CD4-positive, alpha-beta T cell treated with Interferon alpha-2 for 1 hour (primary cell): ENCODE measurements at regions not wholly inside any gene's neighbourhood (a gene's known extent, or its start where the extent isn't known, plus 50 kb on each side); places are given as distances from the start of the nearest gene placed in this dataset.

ENCODE experiments used
- DNase-seq, 2 donors: peaks; one replicate each; pipeline ENCODE4 v3.0.0-alpha.2; 2020 to 2022

DNA sequence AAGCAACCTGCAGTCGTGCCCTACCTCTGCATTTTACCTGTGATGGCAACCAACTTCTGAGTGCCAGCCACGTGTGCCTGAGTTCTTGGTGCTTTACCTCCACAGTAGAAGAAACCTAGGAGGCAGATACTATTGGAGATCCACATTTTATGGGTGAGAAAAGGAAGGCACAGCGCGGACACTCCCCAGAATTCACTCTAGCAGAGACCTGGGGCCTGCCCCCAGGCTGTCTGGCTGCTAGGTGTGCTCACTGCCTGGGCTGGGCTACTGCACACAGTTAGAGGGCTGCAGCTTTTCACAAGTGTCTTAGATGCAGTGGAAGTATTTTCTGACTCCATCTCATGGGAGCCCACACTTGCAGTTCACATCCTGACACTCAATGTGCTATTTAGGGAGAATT lies 598.8 kb upstream of the ADAMTS16 start:
- no peak for DNase-seq

DNA sequence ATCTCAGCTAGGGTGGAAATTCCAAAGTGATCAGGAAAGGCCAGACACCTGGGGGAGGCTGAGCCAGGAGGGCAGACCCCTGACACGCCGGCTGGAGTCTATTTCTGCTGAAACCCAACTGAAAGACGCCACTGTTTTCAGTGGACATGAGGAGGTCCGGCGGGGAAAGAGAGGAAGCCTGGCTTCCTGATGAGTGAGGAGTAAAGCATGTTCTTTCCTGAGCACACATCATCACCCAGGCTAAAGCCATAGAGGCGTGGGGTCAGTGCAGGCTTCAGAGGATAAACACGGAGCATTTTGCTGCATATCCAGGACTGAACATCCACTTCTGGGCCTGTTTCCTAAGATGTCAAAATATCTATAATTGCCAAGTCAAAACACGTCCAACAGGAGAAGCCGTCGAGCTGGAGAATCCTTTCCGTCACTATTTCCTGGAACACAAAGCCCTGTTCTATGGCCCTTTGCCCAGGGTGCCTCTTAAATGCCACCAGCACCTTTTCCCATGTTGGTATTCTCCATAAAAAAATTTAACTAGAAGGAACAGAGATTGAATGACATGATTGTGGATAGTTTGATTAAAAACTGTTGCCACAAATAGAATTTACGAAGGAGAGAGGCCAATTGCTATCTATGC lies 597.9 kb upstream of the ADAMTS16 start:
- DNase-seq: no peak

DNA sequence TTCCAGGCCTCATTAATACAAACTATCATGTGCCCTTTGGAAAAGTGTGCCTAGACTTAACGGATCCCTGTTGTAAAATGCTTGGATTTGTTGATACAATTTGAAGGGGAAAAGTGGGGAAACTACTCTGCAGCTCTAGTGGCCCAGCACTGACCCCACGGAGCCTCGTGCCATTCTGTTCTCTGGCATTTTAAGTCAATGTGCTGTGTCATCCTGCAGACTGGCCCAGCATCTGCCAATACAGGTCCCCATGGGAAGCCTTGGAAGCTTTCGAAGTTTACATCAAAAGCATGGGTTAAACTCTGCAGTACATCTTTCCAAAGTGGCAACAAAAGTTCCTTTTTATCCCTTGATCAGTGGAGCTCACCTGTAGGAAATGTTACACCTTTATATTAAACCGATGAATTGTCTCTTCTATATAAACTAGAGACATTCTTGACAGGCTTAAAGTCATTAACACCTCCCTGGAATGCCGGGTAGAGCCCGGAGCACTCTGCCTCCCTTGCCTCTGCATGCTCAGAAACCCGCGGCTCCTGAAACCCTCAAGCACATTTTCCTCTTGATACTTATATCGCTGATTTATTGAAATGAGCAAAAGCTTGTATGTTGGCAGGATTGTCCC lies 596.0 kb upstream of the ADAMTS16 start:
- DNase-seq: no peak

DNA sequence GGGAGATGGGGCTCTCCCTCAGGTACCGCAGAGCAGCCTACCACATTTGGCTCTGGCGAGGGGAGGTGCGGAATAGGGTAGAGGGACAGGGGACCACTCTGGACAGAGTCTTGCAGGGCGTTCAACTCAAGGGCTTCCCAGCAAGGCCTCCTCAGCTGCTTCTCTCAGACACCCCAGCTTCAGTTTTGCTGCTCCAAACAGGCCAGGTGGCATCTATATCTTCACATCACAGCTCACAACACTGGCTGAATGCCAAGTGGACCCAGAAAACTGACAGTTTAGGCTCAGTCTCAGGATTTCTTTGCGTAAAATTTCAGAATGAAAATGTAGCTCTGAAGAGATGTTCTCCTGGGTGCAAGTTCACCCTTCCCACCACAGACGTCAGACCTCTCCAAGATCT lies 592.6 kb upstream of the ADAMTS16 start:
- DNase-seq: no peak

DNA sequence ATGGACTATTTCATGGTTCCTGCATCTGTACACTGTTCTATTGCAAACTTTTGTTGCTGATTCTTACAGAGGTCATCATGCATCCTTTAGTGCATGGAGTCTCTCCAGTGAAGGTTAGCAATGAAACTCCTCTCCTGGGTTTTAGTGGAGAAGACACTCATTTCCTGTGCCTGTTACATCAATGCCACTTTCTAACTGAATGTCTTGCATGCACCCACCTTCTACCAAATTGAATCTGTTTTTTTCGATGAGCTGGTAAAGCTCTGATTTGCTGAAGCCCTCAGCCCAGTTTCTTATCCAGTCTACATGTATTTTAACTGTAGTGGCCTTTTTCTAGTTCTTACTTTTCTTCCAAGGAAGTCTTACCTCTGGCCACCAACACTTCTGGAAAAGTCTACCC lies 591.8 kb upstream of the ADAMTS16 start:
- no peak for DNase-seq

DNA sequence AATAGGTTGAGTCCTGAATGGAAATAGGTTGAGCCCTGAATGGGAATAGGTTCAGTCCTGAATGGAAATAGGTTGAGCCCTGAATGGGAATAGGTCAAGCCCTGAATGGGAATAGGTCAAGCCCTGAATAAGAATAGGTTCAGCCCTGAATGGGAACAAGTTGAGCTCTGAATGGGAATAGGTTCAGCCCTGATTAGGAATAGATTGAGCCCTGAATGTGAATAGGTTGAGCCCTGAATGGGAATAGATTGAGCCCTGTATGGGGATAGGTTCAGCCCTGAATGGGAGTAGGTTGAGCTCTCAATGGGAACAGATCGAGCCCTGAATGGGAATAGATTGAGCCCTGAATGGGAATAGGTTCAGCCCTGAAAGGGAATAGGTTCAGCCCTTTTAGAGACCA lies 590.8 kb upstream of the ADAMTS16 start:
- no peak for DNase-seq

DNA sequence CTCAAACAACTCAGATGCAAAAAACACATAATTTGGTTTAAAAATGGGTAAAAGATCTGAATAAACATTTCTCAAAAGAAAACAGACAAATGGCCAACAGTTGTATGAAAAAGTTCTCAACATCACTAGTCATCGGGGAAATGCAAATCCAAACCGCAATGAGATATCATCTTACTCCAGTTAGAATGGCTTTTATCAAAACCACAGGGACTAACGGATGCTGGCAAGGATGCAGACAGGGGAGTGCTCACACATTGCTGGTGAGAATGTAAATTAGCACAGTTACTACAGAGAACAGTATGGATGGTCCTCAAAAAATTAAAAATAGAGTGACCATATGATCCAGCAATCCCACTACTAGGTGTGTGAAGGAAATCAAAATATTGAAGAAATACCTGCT lies 589.1 kb upstream of the ADAMTS16 start:
- no peak for DNase-seq

DNA sequence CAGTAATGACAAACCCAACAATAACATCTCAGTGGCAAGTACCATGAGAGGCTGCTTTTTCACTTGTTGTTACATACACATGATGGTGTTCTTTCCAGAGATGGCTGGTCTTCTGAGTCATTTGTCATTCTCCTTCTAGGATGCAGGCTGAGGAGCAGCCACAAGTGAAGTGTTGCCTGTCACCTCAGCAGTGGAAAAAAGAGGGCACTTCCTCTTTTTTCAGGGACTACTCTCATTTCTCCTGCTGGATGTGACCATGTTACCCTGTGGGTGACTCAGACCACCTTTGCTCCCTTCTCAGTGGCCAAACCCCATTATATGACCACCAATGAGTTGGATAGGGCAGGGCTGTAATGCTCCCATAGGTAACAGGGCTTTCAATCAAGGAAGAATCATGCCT lies 587.0 kb upstream of the ADAMTS16 start:
- DNase-seq: no peak

DNA sequence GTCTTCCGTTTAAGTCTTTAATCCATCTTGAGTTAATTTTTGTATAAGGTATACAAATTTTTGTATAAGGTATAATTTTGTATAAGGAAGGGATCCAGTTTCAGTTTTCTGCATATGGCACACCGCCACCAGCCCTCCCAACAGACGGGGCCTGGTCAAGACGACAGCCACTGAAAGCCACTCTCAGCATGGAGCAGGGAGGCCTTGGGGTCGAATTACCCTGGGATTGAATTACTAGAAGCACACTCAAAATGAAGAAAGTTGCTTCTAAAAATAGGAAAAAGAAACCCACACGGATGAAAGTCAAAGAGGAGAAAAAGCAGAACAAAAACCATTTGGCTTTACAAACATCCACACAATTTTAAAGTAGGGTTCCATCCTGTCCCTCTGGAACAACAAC lies 586.2 kb upstream of the ADAMTS16 start:
- DNase-seq: no peak

DNA sequence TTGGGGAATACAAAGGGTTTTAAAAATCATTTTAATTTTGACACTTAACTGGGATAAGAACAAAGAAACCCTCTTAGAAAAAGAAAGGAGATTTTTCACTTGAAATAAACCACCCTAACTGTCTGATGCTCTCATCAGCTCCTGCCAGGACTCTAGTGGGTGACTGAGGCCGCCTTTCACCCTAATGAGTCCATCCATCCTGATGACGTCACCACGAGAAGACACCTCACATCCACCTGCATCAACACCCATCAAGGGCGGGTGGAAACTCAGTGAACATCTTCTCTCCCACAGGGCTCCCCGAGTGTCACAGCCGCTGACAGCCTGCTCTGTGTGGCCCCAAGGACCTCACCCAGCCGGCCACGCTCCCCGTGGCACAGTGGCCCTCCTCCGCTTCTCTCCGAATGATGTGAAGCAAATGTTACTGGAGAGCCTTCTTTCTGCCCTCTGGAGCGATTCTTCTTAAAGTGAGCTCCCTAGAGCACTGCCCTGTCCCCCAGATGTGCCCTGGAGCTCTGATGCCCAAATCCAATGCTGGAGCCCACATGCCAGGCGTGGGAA lies 584.3 kb upstream of the ADAMTS16 start:
- no peak for DNase-seq

DNA sequence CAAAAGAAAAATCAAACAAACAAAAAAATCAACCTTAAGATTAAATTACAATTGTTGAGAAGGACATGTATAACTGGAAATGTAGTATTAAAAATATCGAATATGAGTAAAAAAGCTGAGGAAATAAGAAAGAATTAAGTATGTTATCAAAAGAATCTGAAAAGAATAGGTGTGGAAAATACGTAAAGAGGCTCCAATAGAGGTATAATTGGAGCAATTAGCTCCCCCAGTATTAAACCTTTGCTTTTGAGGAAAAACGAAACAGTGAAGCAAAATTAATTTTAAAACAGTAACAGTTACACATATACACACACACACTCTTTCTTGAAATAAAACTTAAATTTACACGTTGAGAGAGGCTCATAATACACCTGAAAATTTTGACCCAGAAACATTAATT lies 578.7 kb upstream of the ADAMTS16 start:
- DNase-seq: no peak

DNA sequence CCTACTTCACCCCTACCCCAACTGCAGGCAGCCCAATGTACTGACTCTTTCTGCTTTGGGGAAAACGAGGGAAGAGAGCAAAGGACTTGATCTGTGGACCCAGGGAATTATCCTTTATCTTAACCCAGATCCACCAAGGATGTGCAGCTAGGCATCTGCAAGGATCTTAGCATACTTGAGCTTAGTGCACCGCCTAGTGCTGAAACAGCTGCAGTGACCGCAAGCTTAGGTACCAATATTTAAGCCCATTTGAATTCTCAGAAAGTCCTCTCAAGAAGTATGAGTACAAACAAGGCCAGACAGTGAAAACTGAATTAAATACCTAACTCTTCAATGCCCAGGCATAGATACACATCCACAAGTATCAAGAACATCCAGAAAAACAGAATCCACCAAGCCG lies 576.7 kb upstream of the ADAMTS16 start:
- no peak for DNase-seq

DNA sequence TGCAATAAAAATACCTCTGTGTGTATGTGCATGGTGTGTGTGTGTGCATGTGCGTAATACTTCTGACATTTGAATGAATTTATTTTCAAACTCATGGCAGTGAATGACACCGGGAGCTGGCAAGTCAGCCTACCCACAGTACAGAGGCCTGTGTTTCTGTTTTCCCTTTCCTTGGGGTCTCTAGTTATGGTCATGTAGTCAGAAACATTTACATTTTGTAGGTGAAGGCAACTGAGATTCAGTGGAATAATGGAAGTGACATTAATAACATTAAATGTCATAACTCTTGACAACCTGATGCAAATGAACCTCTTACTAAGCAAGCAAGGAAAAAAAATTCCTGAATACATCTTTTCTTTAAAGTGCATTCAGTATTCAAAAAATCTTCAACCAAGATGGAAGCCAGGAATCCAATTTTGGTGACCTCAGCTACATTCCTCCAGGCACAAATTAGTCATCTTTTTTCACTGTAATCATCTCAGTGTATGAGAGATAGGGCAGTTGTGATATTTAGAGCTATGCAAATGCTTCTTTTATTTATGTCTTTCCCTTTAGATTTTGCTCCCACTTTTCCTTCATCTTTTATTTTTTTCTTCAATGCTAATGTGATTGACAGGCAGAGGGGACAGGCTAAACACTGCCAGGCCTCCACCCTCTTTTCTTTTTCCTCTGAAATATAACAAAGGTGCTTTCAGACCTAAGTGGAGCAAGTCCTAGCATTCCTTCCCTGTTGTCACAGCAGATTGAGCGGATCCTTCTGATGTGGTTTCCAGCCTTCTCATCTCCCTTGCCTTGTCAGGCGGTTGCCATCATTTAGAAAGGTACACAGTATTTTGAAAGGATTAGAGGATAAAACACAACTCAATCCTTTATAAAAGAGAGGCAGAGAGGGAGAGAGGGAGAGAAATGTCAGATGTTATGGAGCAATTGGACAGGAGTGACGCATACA lies 569.8 kb upstream of the ADAMTS16 start:
- no peak for DNase-seq

DNA sequence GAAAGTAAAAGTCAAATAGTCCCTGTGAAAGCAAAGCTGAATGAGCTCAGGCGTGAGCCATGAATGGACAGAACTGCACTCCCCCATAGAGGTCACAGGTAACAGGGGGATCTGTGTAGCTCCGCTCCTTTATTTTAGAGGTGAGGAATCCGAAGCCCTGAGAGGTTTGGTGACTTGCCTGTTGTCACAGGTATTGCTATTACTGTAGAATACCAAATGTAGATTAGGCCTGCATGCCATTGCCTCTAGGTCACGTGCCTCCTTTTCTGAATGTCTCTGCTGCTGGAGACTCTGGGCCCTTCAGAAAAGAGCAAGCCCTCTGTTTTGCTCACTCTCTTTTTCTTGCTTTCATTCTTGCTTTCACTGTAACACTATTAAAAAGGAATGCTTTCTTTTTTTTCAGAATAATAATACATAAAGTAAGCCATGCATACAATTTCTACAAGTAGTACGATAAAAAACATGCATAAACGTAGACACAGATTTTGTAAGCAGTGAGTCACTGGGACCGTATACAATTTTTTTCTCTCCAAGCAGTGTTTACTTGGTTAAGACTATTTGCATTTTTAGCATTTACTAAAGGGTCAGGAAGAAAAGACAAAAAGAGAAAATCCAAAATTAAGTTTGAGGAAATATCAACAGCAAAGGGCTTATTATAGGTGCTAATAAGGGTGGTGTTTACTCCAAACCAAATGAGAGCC lies 568.7 kb upstream of the ADAMTS16 start:
- DNase-seq: no peak

DNA sequence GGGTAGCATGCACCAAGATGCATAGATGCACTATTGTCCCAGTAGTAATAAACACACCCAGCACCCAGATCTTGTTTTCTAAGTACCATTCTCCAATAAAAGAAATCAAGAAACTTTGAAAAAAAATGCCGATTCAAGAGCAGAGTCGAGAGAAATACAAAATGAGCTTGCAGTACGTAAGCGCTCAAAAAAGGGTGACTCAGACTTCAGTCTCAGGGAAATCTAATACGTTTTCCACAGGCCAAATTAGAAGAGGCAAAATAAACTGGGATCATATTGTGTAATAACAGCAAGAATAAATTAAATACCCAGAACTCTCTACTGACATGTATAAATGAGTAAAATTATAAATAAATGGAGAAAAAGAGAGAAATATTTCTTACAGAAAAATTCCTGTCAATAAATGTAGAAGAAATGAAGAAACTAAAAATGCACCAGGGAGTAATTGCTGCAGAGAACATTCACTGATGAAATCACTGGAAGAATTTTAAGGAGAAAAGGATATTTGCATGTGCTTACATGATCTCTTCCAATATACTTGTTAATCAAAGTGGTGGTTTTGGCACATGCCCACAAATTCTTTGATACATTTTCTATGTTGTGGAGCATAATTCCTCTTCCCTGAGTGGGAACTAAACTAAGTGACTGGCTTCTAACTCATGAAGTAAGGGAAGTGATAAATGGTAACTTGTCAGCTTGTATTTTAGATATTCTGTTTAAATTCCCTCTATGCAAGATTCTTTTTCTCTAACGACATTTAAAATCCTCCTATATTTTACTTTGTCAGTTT lies 567.6 kb upstream of the ADAMTS16 start:
- no peak for DNase-seq

DNA sequence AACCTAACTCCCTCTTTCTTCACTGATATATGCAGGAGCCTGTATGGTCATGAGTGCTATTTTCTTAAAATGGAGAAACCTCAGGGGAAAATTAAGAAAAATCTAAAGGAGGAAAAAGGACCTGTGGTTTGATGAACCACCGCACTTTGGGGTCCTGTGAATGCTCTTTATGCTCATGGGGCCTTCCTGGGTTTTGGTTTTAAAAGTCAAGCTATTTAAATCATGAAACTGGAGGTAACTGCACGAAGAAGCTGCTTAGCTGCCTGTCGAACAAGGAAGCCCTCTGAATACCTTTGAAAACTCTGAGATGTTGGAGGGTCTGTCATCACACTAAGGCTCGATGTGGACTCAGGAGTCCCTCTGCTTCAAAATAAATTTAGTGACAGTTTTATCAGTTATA lies 564.5 kb upstream of the ADAMTS16 start:
- DNase-seq: no peak

DNA sequence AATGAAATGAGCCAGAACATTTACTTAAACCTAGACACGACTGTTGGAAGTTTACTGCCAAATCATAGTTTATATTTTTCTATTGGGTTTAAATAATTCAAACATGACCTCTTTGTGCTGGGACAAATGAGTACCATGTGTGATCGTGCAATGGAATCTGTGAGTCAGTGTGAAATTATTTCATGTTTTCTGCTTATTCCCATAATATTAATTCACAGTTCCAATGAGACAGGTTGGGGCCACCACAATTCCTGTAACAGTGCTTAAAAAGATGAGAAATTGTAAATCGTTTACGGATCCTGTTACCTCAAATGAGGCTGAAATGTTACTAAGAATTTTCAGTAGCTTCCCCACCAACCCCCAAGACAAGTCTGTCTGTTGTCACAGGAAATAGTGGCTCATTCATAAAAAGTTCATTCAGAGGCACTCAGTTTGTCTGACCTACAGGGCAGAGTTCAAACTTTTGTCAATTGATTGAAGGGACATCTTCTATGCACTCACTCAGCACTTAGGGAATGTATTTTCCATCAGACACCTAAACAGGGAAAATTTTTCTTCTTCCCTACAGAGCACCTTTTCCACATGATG lies 563.9 kb upstream of the ADAMTS16 start:
- no peak for DNase-seq

DNA sequence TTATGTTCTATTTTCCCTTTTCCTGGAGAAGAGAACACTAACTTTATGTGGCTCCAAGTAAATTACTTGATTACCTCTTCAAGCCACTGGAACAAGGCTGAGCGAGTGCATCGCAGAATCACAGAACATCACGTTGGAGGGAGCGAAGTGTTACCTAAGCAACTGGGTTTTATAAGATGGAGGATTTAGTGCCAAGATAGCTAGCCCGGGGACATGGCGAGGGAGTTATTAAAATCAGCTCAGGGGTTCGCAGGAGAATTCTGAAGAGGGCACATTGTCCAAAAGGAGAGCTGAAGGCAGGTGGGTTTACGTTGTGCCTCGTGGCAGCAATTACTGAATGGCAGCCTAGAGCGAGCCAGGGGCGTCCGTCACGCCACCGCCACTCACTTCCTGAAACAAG lies 563.2 kb upstream of the ADAMTS16 start:
- no peak for DNase-seq

DNA sequence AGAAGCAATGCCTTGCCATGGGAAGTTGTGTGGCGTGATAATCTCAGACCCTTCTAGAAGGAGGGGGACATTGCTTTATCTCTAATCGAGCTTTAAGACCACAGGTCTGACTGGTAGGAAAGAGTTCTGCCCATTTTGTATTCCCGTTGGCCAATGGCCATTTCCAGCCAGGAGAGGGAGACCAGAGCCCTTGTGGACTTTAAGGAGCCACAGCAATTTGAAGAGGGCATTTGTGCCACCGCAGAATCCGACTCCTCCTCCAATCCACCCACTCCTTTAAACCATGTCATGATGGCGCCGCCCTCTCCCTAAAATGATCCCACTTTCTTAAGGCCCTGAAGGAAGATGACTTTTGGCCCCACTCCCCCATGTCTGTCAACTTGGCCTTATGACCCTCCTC lies 560.5 kb upstream of the ADAMTS16 start:
- DNase-seq: no peak

DNA sequence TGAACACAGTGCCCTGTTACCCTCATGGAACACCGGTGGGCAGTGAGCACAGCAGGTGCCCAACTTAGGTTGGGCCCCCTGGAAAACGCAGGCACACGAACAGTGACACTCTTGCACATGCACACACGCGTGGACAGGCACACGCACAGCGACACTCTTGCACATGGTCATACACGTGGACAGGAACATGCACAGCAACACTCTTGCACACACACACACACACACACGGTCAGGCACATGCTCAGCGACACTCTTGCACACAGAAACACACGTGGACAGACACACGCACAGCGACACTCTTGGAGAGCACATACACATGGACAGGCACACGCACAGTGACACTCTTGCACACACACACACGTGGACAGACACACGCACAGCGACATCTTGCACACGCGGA lies 559.4 kb upstream of the ADAMTS16 start:
- no peak for DNase-seq

DNA sequence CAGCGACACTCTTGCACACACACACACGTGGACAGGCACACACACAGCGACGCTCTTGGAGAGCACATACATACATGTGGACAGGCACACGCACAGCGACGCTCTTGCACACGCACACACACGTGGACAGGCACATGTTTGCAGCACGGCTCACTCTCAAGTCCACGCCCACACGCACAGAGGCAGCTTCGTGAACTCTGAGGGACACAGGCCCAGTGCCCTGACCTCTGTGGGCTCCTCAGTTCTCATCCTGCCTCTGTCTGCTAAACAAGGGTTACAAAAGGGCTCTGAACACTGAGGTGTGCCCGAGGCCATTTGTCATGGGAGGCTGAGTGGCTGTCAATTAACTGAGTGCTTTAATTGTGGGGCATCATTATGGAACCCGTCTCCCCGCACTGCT lies 558.8 kb upstream of the ADAMTS16 start:
- DNase-seq: no peak

DNA sequence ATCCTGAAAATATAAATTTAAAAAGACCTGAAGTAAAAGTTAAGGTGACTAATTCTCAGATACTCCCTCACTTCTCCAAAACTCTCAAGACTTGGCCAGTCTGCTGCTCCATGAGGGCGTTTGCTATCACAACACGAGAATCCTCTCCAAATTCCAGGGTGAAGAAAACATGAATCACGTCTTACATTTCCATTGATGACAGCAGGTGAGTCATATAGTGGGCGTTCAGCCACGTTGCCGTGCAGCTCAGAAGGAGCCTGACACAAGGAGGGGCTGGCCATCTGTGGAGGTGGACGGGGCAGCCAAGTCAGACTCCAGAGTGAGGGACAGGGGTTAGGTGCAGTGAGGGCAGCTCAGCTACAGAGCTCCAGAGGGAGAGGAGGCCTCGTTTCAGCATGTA lies 555.1 kb upstream of the ADAMTS16 start:
- no peak for DNase-seq
